IMR-90 (cell line): ENCODE measurements at regions not wholly inside any gene's neighbourhood (a gene's known extent, or its start where the extent isn't known, plus 50 kb on each side); places are given as distances from the start of the nearest gene placed in this dataset.

ENCODE experiments used
- ATAC-seq: fragments of 200-7000 bp; cut with Tn5 transposase; 2 replicates; pipeline ENCODE4 v1.9.1; 2020; ENCODE audit warnings: low read depth, mild to moderate bottlenecking, moderate library complexity
- BruUV-seq: library from RNA; stranded (reverse); fragments of 400-500 nt; replicated peaks from 2 replicates; lab custom pipeline; 2021; lab: Mats Ljungman, UMichigan
- CTCF ChIA-PET: fragments of 300-600 bp; formaldehyde crosslinking; extraction: SDS; loops from one replicate; lab custom pipeline; 2021; ENCODE audit warnings: antibody characterized with exemption; lab: Yijun Ruan, JAX
- POLR2A ChIA-PET: fragments of 300-600 bp; sonication (Branson Sonifier 250); formaldehyde crosslinking; loops from one replicate; lab custom pipeline; 2022; ENCODE audit warnings: antibody characterized with exemption; ENCODE audit not compliant: unreplicated experiment; lab: Charles Lee
- DNase-seq: peaks from one replicate; pipeline ENCODE4 v3.0.0; 2013
- H2AFZ ChIP-seq: replicated peaks from 2 replicates; pipeline ENCODE3; 2013; ENCODE audit warnings: low read length, mild to moderate bottlenecking; ENCODE audit not compliant: poor library complexity
- H2AK5ac ChIP-seq: 2 replicates; pipeline ENCODE4 v1.6.1; 2013; ENCODE audit warnings: low read depth, low read length, inconsistent platforms
- H2AK9ac ChIP-seq: replicated peaks from 2 replicates; pipeline ENCODE3; 2013; ENCODE audit warnings: mild to moderate bottlenecking, low read depth, low read length, moderate library complexity; ENCODE audit not compliant: poor library complexity
- H2BK120ac ChIP-seq: 2 replicates; pipeline ENCODE4 v1.6.1; 2013; ENCODE audit warnings: low read depth, low read length, inconsistent platforms
- H2BK15ac ChIP-seq: 3 replicates; pipeline ENCODE4 v1.6.1; 2013; ENCODE audit warnings: low read depth, low read length, inconsistent platforms
- H2BK20ac ChIP-seq: 2 replicates; pipeline ENCODE4 v1.6.1; 2013; ENCODE audit warnings: low read depth, mild to moderate bottlenecking, inconsistent platforms, low read length, moderate library complexity
- H2BK5ac ChIP-seq: 2 replicates; pipeline ENCODE4 v1.6.1; 2013; ENCODE audit warnings: mild to moderate bottlenecking, low read depth, low read length, inconsistent platforms; ENCODE audit not compliant: poor library complexity, severe bottlenecking
- H3K14ac ChIP-seq: replicated peaks from 2 replicates; pipeline ENCODE4 v1.6.1; 2013; ENCODE audit warnings: low read depth, low read length, inconsistent platforms
- H3K18ac ChIP-seq: 2 replicates; pipeline ENCODE4 v1.6.1; 2013; ENCODE audit warnings: low read depth, low read length, control low read depth
- H3K23ac ChIP-seq: 2 replicates; pipeline ENCODE4 v1.6.1; 2013; ENCODE audit warnings: low read depth, low read length, inconsistent platforms
- H3K27ac ChIP-seq: 2 replicates; pipeline ENCODE4 v1.5.1; 2013; ENCODE audit warnings: mild to moderate bottlenecking, control low read depth, low read length; ENCODE audit not compliant: insufficient read depth
- H3K27me3 ChIP-seq: 2 replicates; pipeline ENCODE4 v1.6.1; 2013; ENCODE audit warnings: low read length; ENCODE audit not compliant: control insufficient read depth, insufficient read depth
- H3K36me3 ChIP-seq: 2 replicates; pipeline ENCODE4 v1.6.1; 2013; ENCODE audit warnings: low read length, mixed read lengths; ENCODE audit not compliant: control insufficient read depth, insufficient read depth
- H3K4ac ChIP-seq: 2 replicates; pipeline ENCODE4 v1.6.1; 2013; ENCODE audit warnings: low read depth, low read length, inconsistent platforms
- H3K4me1 ChIP-seq: 2 replicates; pipeline ENCODE4 v1.6.1; 2013; ENCODE audit warnings: low read length, mixed read lengths; ENCODE audit not compliant: control insufficient read depth, insufficient read depth
- H3K4me2 ChIP-seq: 2 replicates; pipeline ENCODE4 v1.6.1; 2013; ENCODE audit warnings: low read depth, mild to moderate bottlenecking, control low read depth, low read length, moderate library complexity
- H3K4me3 ChIP-seq: 2 replicates; pipeline ENCODE4 v1.5.1; 2013; ENCODE audit warnings: low read depth, mild to moderate bottlenecking, control low read depth, low read length, moderate library complexity; ENCODE audit not compliant: insufficient read depth
- H3K56ac ChIP-seq: 2 replicates; pipeline ENCODE4 v1.6.1; 2013; ENCODE audit warnings: low read length, inconsistent platforms; ENCODE audit not compliant: insufficient read depth; ENCODE audit errors: extremely low read depth
- H3K79me1 ChIP-seq, 2 experiments: 2 replicates each; pipeline ENCODE4 v1.6.1; 2013; ENCODE audit warnings: low read length in 2 of 2, inconsistent platforms in 1 of 2, low read depth in 1 of 2
- H3K9ac ChIP-seq: 2 replicates; pipeline ENCODE4 v1.6.1; 2013; ENCODE audit warnings: low read depth, low read length, control low read depth
- H3K9me1 ChIP-seq: 2 replicates; pipeline ENCODE4 v1.6.1; 2013; ENCODE audit warnings: low read length, inconsistent platforms; ENCODE audit not compliant: insufficient read depth
- H3K9me3 ChIP-seq: 2 replicates; pipeline ENCODE4 v1.6.1; 2013; ENCODE audit warnings: low read length; ENCODE audit not compliant: control insufficient read depth, insufficient read depth
- H4K20me1 ChIP-seq: 2 replicates; pipeline ENCODE4 v1.6.1; 2013; ENCODE audit warnings: low read length, inconsistent platforms; ENCODE audit not compliant: insufficient read depth
- H4K5ac ChIP-seq: 2 replicates; pipeline ENCODE4 v1.6.1; 2013; ENCODE audit warnings: mild to moderate bottlenecking, low read depth, low read length, control low read depth
- H4K8ac ChIP-seq, 2 experiments: 2 replicates each; pipeline ENCODE4 v1.6.1; 2013; ENCODE audit warnings: low read depth in 2 of 2, low read length in 2 of 2, control low read depth in 1 of 2, inconsistent platforms in 1 of 2
- H4K91ac ChIP-seq: 2 replicates; pipeline ENCODE4 v1.6.1; 2013; ENCODE audit warnings: low read depth, low read length, inconsistent platforms; ENCODE audit not compliant: insufficient read depth
- FOS ChIP-seq: fragments of 150-350 bp; IDR thresholded peaks from 2 replicates; pipeline ENCODE4 v1.6.1; 2016; ENCODE audit warnings: low read depth, low read length
- MAFK ChIP-seq: IDR thresholded peaks from 2 replicates; pipeline ENCODE4 v1.6.1; 2012; ENCODE audit warnings: low read depth, low read length, improper control_type of control experiment
- MAZ ChIP-seq: IDR thresholded peaks from 2 replicates; pipeline ENCODE4 v1.6.1; 2012; ENCODE audit warnings: low read depth, mild to moderate bottlenecking, low read length, improper control_type of control experiment, moderate library complexity, borderline replicate concordance
- MXI1 ChIP-seq: IDR thresholded peaks from 2 replicates; pipeline ENCODE4 v1.6.1; 2012; ENCODE audit warnings: low read depth, mild to moderate bottlenecking, low read length, moderate library complexity, borderline replicate concordance
- POLR2A ChIP-seq: IDR thresholded peaks from 2 replicates; pipeline ENCODE4 v1.6.1; 2012; ENCODE audit warnings: mild to moderate bottlenecking, low read depth, low read length
- RAD21 ChIP-seq: IDR thresholded peaks from 2 replicates; pipeline ENCODE4 v1.6.1; 2012; ENCODE audit warnings: low read length, improper control_type of control experiment
- RCOR1 ChIP-seq: IDR thresholded peaks from 2 replicates; pipeline ENCODE4 v1.6.1; 2012; ENCODE audit warnings: mild to moderate bottlenecking, low read length, improper control_type of control experiment; ENCODE audit not compliant: insufficient replicate concordance
- RFX5 ChIP-seq: IDR thresholded peaks from 2 replicates; pipeline ENCODE4 v1.8.0; 2012; ENCODE audit warnings: low read depth, mild to moderate bottlenecking, low read length, moderate library complexity
- WGBS, 2 experiments: methylation state at CpG; one replicate each; pipeline versions ENCODE4 v1.1.5 to v1.1.7; 2013; ENCODE audit warnings: missing lambda C conversion rate in 2 of 2; ENCODE audit not compliant: insufficient read length in 1 of 2; ENCODE audit errors: extremely low coverage in 2 of 2; 5-methylcytosine and 5-hydroxymethylcytosine counted together
- dilution Hi-C: fragments of 300-500 bp; cut with HindIII; formaldehyde crosslinking; loops from one replicate; pipeline ENCODE4 v1.14.3; 2018; ENCODE audit warnings: low sequenced_read_pairs; ENCODE audit not compliant: unreplicated experiment
- in situ Hi-C: fragments of 300-500 bp; cut with MboI; formaldehyde crosslinking; loops from 3 replicates; pipeline ENCODE4 v1.14.3; 2019; ENCODE audit warnings: low sequenced_read_pairs, inconsistent platforms, mixed read lengths
- intact Hi-C: fragments of 100-400 bp; cut with micrococcal nuclease; formaldehyde crosslinking; loops from 2 replicates; pipeline ENCODE4 v1.10.0; 2022

DNA sequence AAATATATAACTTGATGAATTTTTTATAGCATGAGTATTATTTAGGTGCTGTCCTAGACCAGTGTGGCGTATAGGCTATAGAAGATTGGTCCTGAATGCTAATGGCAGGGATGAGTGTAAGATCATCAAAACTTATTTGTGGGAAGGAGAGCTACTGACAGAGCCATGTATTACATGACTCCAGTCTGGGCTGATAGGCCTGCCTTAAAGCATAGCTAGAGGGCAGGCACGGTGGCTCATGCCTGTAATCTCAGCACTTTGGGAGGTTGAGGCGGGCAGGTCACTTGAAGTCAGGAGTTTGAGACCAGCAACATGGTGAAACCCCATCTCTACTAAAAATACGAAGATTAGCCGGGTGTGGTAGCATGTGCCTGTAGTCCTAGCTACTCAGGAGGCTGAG is 198.1 kb upstream of the KLF14 start:
- intact Hi-C loops = no loop called here
- DNase-seq (no peak), ATAC-seq (no peak; the same call in 1 of the 2 replicates)
- Histone ChIP-seq H3K9ac (no peak overlapping the region), H3K9me1 (peaks cover 33% of the 10 kb centered on the region), H3K27me3 (no peaks in the 10 kb centered on the region), H3K9me3 (no peaks in the 10 kb centered on the region), H3K56ac (no peak overlapping the region), H2AFZ (no peak overlapping the region), H3K36me3 (peaks cover 20% of the 10 kb centered on the region), H2BK15ac (no peak overlapping the region), H3K79me1 (peaks cover 4 to 69% of the 10 kb centered on the region in 2 experiments), H4K8ac (no peak overlapping the region), H2BK20ac (no peak overlapping the region), H3K4me3 (no peak overlapping the region), H3K4me1 (peaks cover 12% of the 10 kb centered on the region), H3K18ac (no peak overlapping the region), H3K4ac (no peak overlapping the region), H4K20me1 (peaks cover 58% of the 10 kb centered on the region; the same call in 1 of the 2 replicates), H4K5ac (no peak overlapping the region), H2AK5ac (no peak overlapping the region), H2BK5ac (no peak overlapping the region), H3K23ac (no peak overlapping the region), H3K27ac (no peak overlapping the region), H2BK120ac (no peak overlapping the region), H3K4me2 (no peak overlapping the region), H2AK9ac (no peak overlapping the region), H3K14ac (no peak overlapping the region), H4K91ac (no peak overlapping the region)
- dilution Hi-C loops = no loop called here
- in situ Hi-C loops = no loop called here
- ChIA-PET POLR2A (interaction anchor here (0.5 kb wide), 1 partner anchor 61 kb away, joined by 19 read pairs; no protein-coding TSS in a partner anchor), CTCF (no interaction called here)
- 80% methylated on average over 1 of the region's 5 CpGs; no CpG with 5 or more reads in 1 of the 2 experiments for WGBS, 2 experiments
- no TSS peak for BruUV-seq
- TF ChIP-seq RFX5 (no peak), POLR2A (no peak), RCOR1 (no peak), MXI1 (no peak), FOS (no peak), MAFK (no peak), MAZ (no peak), RAD21 (no peak)
